ENCODE measurements at regions not wholly inside any gene's neighbourhood (a gene's known extent, or its start where the extent isn't known, plus 50 kb on each side); places are given as distances from the start of the nearest gene placed in this dataset.

- in situ Hi-C loops (cut with MboI; ENCODE audit: low sequenced_read_pairs), result no loop called here
These were observed 279.6 kb upstream of the JARID2 start for GRCh38 chr6:14966096-14966905.

GRCh38 chr6:14966906-14967711, 278.8 kb upstream of the JARID2 start:
- in situ Hi-C loops (cut with MboI; ENCODE audit: low sequenced_read_pairs), result no loop called here

- in situ Hi-C loops (cut with MboI; ENCODE audit: low sequenced_read_pairs), result no loop called here
These were observed 277.7 kb upstream of the JARID2 start for GRCh38 chr6:14968056-14968637.

DNA sequence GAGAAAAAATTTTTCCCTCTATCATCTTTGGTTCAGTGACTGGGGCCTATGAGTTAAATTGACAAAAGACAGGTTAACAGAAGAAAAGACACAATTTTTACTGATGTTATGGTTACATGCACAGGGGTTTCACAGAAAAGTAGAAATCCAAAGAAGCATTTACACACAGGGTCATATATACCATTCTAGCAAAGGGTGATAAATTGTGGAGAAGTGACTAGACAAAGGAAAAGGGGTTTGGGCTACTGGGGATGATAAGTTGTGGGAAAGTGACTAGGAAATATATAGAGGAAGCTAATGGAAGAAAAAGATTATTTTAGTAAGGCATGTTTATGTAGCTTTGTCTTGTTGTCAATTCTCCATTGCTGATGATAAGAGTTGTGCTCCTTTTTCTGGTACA, 276.7 kb upstream of the JARID2 start:
- in situ Hi-C loops (cut with MboI; ENCODE audit: low sequenced_read_pairs), result no loop called here

DNA sequence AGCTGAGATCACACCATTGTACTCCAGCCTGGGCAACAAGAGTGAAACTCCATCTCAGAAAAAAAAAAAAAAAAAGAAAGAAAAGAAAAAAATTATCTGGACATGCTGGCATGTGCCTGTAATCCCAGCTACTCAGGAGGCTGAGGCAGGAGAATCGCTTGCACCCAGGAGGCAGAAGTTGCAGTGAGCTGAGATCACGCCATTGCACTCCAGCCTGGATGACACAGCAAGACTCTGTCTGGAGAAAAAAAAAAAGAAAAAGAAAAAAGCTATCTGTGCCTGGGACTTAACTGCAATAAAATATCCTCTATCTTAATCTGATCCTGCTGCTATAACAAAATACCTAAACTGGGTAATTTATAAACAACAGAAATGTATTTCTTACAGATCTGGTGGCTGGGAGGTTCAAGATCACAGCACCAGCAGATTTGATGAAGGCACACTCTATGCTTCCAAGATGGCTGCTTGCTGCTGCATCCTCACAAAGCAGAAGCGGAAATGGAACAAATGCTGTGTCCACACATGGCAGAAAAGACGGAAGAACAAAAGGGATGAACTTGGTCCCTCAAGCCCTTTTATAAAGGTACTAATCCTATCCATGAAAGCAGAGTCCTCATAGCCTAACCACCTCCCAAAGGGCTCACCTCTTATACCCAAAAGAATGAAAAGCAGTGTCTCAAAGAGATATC, 273.3 kb upstream of the JARID2 start:
- in situ Hi-C loops (cut with MboI; ENCODE audit: low sequenced_read_pairs), result no loop called here

DNA sequence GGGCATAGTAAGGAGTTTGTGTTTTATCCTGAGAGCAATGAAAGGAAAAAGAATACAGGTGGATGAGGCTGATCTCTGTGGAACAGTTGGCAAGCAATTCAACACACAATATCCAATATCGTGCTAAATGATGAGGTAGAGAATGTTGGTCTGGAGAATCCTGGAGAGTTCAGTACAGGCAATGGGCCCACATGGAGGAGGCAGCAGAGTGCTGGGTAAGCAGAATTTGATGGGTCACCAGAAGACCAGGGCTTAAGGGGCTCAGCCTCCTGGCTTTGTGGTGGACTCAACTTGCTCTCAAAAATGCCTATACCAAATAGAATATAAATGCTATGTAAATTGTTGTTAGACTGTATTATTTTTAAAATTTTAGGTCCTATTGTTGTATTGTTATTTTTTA, 271.5 kb upstream of the JARID2 start:
- in situ Hi-C loops (cut with MboI; ENCODE audit: low sequenced_read_pairs), result no loop called here

GRCh38 chr6:14974792-14975470, 270.9 kb upstream of the JARID2 start:
- in situ Hi-C loops (cut with MboI; ENCODE audit: low sequenced_read_pairs), result no loop called here

DNA sequence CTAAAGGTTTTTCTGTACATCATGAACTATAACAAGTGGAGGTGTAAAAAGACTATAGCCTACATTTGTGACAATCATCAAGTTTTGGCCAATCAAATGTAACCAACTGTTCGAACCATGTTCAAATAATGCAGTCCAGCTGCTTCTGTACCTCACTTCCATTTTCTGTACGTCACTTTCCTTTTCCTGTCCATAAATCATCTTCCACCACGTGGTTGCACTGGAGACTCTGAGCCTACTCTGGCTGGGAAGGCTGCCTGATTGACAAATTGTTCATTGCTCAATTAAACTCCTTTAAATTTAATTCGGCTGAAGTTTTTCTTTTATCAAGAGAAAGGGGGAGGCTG, 270.4 kb upstream of the JARID2 start:
- in situ Hi-C loops (cut with MboI; ENCODE audit: low sequenced_read_pairs), result no loop called here

DNA sequence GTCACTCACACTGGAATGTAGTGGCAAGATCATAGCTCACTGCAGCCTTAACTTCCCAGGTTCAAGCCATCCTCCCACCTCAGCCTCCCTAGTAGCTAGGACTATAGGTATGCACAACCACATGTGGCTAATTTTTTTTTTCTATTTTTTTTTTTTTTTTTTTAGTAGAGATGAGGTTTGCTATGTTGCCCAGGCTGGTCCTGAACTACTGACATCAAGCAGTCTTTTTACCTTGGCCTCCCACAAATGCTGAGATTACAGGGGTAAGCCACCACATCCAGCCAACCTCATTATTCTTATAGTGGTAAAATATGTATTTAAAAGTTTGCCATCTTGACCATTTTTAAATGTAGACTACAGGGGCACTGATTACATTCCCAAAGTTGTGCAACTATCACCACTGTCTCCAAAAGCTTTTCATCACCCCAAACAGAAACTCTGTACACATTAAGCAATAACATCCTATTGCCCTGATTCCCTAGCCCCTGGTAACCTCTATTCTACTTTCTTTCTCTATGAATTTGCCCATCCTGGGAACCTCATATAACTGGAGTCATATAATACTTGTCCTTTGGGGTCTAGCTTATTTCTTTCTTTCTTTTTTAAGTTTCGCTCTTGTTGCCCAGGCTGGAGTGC, 268.0 kb upstream of the JARID2 start:
- in situ Hi-C loops (cut with MboI; ENCODE audit: low sequenced_read_pairs), result no loop called here

- in situ Hi-C loops (cut with MboI; ENCODE audit: low sequenced_read_pairs), result no loop called here
These were observed 263.9 kb upstream of the JARID2 start for GRCh38 chr6:14981960-14982359.

DNA sequence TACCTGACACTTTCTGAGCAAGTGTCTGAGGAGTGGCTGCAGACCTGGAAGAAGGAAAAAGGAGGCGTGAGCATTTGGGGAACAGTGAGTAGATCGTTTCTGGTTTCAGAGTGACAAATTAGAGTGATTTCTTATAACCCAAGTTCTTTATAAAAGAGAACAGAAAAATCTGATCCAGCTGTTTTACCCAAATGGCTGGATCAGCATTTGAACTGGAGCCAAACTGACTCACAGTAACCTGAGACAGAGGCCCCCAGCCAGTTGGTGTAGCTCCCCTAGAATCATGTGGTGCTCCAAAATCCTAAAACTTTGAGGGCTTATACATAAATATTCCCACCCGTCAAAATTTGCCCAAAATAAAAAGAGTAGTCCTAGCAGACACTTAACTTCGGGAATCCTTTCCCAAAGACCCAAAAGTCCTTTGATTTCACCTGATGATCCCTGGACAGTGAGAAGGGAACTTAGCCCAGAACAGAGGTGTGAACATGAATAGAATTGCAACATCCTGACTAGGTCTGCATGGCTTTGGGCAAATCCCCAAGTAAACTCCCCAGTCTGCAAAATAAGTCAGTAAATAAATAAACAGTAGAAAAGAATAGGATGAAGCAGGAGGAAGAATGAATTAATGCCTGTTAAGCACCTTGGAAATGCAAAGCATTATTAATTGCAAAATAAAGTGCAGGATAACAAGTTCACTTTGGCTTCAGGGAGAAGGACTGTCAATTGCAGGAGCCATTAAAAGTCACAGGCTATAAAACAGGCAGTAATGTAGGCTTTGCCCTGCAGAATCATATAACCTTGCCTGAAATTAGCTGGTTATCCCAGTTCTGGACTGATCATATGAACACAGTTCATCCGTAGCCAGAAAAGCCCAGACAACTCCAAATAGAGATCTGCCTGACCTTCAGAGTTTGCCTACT, 262.0 kb upstream of the JARID2 start:
- in situ Hi-C loops (cut with MboI; ENCODE audit: low sequenced_read_pairs), result no loop called here

- in situ Hi-C loops (cut with MboI; ENCODE audit: low sequenced_read_pairs), result no loop called here
These were observed 261.4 kb upstream of the JARID2 start for GRCh38 chr6:14984519-14984853.

GRCh38 chr6:14985366-14985765, 260.5 kb upstream of the JARID2 start:
- in situ Hi-C loops (cut with MboI; ENCODE audit: low sequenced_read_pairs), result no loop called here

GRCh38 chr6:14986370-14986769, 259.5 kb upstream of the JARID2 start:
- in situ Hi-C loops (cut with MboI; ENCODE audit: low sequenced_read_pairs), result no loop called here

- in situ Hi-C loops (cut with MboI; ENCODE audit: low sequenced_read_pairs), result no loop called here
These were observed 258.4 kb upstream of the JARID2 start for GRCh38 chr6:14987490-14987889.

DNA sequence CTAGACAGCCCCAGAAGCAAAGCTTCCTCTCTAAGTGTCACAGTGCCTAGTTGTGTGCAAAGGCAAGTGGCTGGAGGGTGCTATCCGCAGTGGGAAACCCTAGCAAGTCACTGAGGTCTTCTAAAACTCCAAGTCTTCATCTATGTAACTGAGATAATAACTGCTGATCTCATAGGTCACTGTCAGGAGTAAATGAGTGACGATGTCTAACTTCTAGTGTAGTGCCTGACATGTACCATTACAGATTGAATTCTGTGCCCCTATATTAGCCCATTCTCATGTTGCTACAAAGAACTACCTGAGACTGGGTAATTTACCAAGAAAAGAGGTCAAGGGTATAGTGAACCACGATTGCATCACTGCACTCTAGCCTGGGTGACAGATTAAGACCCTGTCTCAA, 253.5 kb upstream of the JARID2 start:
- in situ Hi-C loops (cut with MboI; ENCODE audit: low sequenced_read_pairs), result no loop called here

DNA sequence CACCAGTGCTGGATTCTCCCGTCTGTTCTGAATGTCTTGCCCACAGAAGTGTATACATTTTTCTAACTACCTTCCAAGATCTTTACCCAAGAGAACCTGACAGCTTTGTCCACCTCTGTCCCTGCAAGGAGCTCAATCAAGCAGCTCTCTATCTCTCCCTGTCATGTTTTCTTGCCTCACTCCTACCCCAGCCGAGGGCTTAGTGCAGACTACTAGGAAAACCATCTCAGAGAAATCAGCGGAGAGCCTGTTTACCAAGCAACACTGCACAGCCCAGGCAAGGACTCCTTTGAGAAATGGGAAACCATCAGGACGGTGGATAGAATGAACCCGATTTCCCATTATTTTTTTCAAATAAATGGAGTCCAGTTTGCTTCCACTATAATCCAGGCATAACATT, 250.7 kb upstream of the JARID2 start:
- in situ Hi-C loops (cut with MboI; ENCODE audit: low sequenced_read_pairs), result no loop called here

DNA sequence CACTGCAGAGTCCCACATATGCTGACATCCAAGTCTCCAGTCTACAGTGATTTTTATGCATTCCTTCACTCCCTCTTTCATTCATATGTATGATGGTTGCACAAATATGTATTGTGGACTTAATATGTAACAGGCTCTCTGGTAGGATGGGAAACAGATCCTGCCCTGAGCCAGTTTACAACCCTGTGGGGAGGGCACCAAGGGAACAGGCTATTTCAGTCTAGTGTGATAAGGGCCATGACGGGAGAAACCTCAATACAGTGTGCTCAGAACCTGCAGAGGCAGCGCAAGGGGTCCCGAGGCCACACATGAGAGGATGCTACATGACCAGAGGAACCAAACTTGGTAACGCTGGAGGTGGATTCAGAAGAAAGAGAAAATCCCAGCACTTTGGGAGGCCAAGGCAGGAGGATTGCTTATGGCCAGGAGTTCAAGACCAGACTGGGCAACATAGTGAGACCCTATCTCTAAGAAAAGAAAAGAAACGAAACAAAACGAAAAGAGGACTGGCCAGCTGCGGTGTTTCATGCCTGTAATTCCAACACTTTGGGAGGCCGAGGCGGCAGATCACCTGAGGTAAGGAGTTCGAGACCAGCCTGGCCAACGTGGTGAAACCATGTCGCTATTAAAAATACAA, 249.8 kb upstream of the JARID2 start:
- in situ Hi-C loops (cut with MboI; ENCODE audit: low sequenced_read_pairs), result no loop called here

GRCh38 chr6:14996892-14997291, 249.0 kb upstream of the JARID2 start:
- in situ Hi-C loops (cut with MboI; ENCODE audit: low sequenced_read_pairs), result no loop called here
